A549 (cell line): ENCODE measurements at regions not wholly inside any gene's neighbourhood (a gene's known extent, or its start where the extent isn't known, plus 50 kb on each side); places are given as distances from the start of the nearest gene placed in this dataset.

Experiments
- KDM1A ChIP-seq: fragments of 200-600 bp; sonication (generic); IDR thresholded peaks from 2 replicates; pipeline ENCODE4 v1.6.1; 2016; ENCODE audit warnings: low read depth, mild to moderate bottlenecking
- POLR2A ChIP-seq: IDR thresholded peaks from 2 replicates; pipeline ENCODE4 v1.6.1; 2012; ENCODE audit warnings: mild to moderate bottlenecking, low read length
- RCOR1 ChIP-seq: fragments of 150-350 bp; IDR thresholded peaks from 2 replicates; pipeline ENCODE4 v1.6.1; 2014; ENCODE audit warnings: antibody characterized with exemption, low read length, low read depth
- RFX5 ChIP-seq: fragments of 450-650 bp; IDR thresholded peaks from 2 replicates; pipeline ENCODE4 v1.7.1; 2014; ENCODE audit warnings: antibody characterized with exemption, mild to moderate bottlenecking, moderate library complexity
- RNF2 ChIP-seq: fragments of 200-600 bp; sonication (generic); IDR thresholded peaks from 2 replicates; pipeline ENCODE4 v1.6.1; 2016; ENCODE audit warnings: low read depth, mild to moderate bottlenecking, antibody characterized with exemption, moderate library complexity, borderline replicate concordance
- SREBF2 ChIP-seq: fragments of 450-650 bp; IDR thresholded peaks from 2 replicates; pipeline ENCODE4 v1.6.1; 2014; ENCODE audit warnings: mild to moderate bottlenecking, moderate library complexity
- ZNF302 ChIP-seq: fragments of 250-450 bp; sonication (Bioruptor Pico); IDR thresholded peaks from 2 replicates; pipeline ENCODE4 v1.9.0; 2021; ENCODE audit warnings: inconsistent platforms, mild to moderate bottlenecking, moderate library complexity
- TF ChIP-seq, protein P1 (sequence below): fragments of >200 bp; sonication (Bioruptor Twin); formaldehyde crosslinking; IDR thresholded peaks from 3 replicates; pipeline ENCODE4 v1.5.1; 2016
- TF ChIP-seq, protein P2 (sequence below): fragments of 150-350 bp; IDR thresholded peaks from 2 replicates; pipeline ENCODE4 v1.6.1; 2014; ENCODE audit warnings: low read depth, mild to moderate bottlenecking, low read length

DNA sequence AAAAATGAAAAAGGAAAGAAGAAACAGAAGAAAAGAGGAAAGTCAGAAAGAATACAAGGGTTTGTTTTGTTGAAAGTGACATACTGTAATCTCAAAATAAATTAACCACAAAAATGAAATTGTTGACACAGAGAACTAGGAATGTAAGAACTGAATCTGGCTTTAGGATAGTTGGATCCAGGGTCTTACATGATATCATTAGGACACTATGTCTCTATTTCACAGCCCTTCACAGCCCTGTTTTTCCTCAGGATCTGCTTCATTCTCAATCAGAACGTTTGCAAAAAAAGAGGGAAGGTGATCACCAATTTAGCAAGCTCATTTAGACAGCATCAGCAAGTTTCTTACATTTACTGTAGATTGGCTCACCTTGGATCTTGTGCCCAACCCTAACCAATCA is 188.5 kb upstream of the NREP start:
- no peak for TF ChIP-seq RNF2
- TF ChIP-seq, protein P1, sequence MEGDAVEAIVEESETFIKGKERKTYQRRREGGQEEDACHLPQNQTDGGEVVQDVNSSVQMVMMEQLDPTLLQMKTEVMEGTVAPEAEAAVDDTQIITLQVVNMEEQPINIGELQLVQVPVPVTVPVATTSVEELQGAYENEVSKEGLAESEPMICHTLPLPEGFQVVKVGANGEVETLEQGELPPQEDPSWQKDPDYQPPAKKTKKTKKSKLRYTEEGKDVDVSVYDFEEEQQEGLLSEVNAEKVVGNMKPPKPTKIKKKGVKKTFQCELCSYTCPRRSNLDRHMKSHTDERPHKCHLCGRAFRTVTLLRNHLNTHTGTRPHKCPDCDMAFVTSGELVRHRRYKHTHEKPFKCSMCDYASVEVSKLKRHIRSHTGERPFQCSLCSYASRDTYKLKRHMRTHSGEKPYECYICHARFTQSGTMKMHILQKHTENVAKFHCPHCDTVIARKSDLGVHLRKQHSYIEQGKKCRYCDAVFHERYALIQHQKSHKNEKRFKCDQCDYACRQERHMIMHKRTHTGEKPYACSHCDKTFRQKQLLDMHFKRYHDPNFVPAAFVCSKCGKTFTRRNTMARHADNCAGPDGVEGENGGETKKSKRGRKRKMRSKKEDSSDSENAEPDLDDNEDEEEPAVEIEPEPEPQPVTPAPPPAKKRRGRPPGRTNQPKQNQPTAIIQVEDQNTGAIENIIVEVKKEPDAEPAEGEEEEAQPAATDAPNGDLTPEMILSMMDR = no peak
- no peak for TF ChIP-seq POLR2A
- no peak for TF ChIP-seq RFX5
- no peak for TF ChIP-seq RCOR1
- TF ChIP-seq KDM1A = no peak
- TF ChIP-seq, protein P2, sequence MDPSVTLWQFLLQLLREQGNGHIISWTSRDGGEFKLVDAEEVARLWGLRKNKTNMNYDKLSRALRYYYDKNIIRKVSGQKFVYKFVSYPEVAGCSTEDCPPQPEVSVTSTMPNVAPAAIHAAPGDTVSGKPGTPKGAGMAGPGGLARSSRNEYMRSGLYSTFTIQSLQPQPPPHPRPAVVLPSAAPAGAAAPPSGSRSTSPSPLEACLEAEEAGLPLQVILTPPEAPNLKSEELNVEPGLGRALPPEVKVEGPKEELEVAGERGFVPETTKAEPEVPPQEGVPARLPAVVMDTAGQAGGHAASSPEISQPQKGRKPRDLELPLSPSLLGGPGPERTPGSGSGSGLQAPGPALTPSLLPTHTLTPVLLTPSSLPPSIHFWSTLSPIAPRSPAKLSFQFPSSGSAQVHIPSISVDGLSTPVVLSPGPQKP = no peak
- no peak for TF ChIP-seq ZNF302 (CRISPR knock-in tag)
- no peak for TF ChIP-seq SREBF2
